ENCODE measurements at regions not wholly inside any gene's neighbourhood (a gene's known extent, or its start where the extent isn't known, plus 50 kb on each side); places are given as distances from the start of the nearest gene placed in this dataset.

DNA sequence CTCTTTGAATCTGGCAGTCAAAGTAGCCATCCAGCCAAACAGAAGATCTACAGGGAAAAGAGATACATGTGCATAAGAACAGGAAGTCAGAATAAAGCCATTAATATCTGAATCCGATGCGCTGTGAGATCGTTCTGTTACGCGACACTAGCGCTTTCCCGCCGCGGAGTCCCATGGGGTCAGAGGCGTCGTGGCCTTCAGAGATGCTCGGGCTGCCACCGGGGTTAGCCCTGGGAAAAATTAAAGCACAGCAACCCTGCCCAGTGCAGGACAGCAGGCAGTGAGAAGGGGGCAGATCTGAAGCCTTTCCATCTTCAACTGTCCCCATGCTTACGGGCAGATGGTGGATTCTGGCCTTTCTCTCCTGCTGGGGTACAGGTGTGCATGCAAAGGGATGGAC is 225.6 kb upstream of the MGMT start:
- TF ChIP-seq, protein P1, sequence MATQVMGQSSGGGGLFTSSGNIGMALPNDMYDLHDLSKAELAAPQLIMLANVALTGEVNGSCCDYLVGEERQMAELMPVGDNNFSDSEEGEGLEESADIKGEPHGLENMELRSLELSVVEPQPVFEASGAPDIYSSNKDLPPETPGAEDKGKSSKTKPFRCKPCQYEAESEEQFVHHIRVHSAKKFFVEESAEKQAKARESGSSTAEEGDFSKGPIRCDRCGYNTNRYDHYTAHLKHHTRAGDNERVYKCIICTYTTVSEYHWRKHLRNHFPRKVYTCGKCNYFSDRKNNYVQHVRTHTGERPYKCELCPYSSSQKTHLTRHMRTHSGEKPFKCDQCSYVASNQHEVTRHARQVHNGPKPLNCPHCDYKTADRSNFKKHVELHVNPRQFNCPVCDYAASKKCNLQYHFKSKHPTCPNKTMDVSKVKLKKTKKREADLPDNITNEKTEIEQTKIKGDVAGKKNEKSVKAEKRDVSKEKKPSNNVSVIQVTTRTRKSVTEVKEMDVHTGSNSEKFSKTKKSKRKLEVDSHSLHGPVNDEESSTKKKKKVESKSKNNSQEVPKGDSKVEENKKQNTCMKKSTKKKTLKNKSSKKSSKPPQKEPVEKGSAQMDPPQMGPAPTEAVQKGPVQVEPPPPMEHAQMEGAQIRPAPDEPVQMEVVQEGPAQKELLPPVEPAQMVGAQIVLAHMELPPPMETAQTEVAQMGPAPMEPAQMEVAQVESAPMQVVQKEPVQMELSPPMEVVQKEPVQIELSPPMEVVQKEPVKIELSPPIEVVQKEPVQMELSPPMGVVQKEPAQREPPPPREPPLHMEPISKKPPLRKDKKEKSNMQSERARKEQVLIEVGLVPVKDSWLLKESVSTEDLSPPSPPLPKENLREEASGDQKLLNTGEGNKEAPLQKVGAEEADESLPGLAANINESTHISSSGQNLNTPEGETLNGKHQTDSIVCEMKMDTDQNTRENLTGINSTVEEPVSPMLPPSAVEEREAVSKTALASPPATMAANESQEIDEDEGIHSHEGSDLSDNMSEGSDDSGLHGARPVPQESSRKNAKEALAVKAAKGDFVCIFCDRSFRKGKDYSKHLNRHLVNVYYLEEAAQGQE (IDR thresholded peaks at IDR 0.05; ENCODE audit: insufficient read depth in 1 of 2, low read depth in 2 of 2, low read length in 2 of 2): no peak
- TF ChIP-seq POLR2AphosphoS5 (IDR thresholded peaks at IDR 0.05; ENCODE audit: low read depth, low read length): no peak

Data from PFSK-1 (cell line).